ENCODE measurements at regions not wholly inside any gene's neighbourhood (a gene's known extent, or its start where the extent isn't known, plus 50 kb on each side); places are given as distances from the start of the nearest gene placed in this dataset.
"Not testable (repeated sequence)": the region's sequence is repeated elsewhere in the genome, so short reads cannot be mapped to it uniquely, and the experiment has no call there.

GRCh38 chr1:70827030-70827429 lies 220.6 kb downstream of the PTGER3 start:
- DNase-seq, result no peak

- no peak for DNase-seq
Measured at GRCh38 chr1:70828177-70828576, 219.4 kb downstream of the PTGER3 start.

GRCh38 chr1:70834365-70834764 lies 213.3 kb downstream of the PTGER3 start:
- not testable (repeated sequence) for DNase-seq

- no peak for DNase-seq
Measured at GRCh38 chr1:70836456-70836855, 211.2 kb downstream of the PTGER3 start.

- no peak for DNase-seq
Measured at GRCh38 chr1:70840260-70840953, 207.2 kb downstream of the PTGER3 start.

GRCh38 chr1:70842562-70842961 lies 205.1 kb downstream of the PTGER3 start:
- DNase-seq, result no peak

- DNase-seq, result no peak
Measured at GRCh38 chr1:70843452-70843851, 204.2 kb downstream of the PTGER3 start.

DNA sequence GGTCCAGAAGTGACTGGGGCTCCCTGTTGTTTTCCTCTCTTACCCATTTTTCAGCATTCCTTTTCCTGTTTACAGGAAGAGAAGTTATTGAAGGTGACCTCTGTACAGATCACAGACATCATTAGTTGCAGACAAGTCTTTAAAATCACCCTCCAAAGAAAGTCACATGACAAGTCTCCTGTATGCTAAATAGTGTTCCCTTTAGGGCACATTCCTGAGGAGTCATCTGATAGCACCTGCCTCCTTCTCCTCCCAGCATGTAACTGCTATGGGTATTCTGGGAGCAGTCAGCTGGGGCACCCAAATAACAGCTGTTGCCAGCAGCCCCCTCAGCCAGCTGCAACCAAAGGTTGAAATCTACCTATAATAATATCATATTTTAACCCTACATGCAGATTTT lies 200.6 kb downstream of the PTGER3 start:
- no peak for DNase-seq

GRCh38 chr1:70855203-70855602 lies 192.4 kb downstream of the PTGER3 start:
- DNase-seq, result no peak

GRCh38 chr1:70856201-70856600 lies 191.4 kb downstream of the PTGER3 start:
- no peak for DNase-seq

DNA sequence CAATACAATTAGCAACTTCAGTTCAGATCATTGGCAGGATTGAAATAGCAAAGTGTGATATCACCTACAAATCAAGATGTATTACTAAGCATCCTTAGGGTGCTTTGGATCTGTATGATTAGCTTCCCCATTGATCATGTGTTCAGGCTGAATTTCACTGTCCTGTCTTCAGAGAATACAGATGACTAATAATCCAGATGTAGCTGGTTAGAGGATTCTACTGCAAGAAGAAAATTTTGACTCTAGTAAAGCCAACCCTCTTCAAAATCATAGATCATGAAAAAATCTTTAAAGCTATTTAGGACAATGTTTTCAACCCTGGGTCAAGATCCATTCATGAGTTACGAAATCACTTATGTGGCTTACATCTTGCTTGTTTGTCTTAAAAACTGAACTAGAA lies 184.4 kb downstream of the PTGER3 start:
- no peak for DNase-seq

GRCh38 chr1:70864302-70864701 lies 183.3 kb downstream of the PTGER3 start:
- no peak for DNase-seq

- DNase-seq, result no peak
Measured at GRCh38 chr1:70866542-70867264, 180.9 kb downstream of the PTGER3 start.

GRCh38 chr1:70871790-70872189 lies 175.8 kb downstream of the PTGER3 start:
- DNase-seq, result no peak

GRCh38 chr1:70874063-70874462 lies 173.6 kb downstream of the PTGER3 start:
- DNase-seq, result no peak

DNA sequence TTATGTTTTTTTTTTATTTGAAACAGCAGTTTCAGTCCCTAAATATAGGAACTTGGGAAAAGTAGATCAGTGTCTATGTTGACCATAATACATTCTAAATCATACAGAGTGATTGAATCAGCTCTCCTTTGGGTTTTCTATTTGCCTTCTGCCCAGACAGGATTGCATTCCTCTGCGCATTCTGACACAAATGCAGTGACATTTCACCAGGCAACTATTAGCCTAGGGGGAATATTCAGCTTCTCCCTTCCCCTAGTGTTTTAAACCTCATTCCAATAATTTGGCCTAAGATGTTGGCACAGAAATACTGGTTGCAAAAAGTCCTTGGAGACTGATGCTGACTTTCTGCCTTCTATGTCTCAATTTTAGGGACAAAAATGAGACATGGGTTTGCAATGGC lies 172.8 kb downstream of the PTGER3 start:
- no peak for DNase-seq

GRCh38 chr1:70877343-70877742 lies 170.3 kb downstream of the PTGER3 start:
- DNase-seq, result no peak

- no peak for DNase-seq
Measured at GRCh38 chr1:70887936-70888335, 159.7 kb downstream of the PTGER3 start.

DNA sequence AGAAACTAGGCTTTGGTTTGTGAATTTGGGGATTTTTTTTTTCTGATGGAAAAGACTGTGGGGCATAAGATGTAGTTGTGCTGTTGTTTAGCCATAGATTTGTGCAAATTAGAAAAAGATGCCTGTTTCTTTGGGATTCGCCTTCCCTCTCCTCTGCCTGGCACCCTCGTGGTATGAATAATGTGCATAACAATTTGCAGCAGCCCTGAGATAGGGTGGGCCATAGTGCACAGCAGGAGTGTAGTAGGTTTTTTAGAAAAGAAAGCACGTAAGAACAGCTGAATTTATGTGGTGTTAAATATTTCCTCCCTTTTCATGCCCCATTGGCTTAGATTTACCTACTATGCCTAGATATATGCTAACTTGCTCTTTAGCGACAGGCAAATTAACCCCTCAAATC lies 158.9 kb downstream of the PTGER3 start:
- DNase-seq, result no peak

GRCh38 chr1:70890408-70890807 lies 157.2 kb downstream of the PTGER3 start:
- DNase-seq, result no peak

DNA sequence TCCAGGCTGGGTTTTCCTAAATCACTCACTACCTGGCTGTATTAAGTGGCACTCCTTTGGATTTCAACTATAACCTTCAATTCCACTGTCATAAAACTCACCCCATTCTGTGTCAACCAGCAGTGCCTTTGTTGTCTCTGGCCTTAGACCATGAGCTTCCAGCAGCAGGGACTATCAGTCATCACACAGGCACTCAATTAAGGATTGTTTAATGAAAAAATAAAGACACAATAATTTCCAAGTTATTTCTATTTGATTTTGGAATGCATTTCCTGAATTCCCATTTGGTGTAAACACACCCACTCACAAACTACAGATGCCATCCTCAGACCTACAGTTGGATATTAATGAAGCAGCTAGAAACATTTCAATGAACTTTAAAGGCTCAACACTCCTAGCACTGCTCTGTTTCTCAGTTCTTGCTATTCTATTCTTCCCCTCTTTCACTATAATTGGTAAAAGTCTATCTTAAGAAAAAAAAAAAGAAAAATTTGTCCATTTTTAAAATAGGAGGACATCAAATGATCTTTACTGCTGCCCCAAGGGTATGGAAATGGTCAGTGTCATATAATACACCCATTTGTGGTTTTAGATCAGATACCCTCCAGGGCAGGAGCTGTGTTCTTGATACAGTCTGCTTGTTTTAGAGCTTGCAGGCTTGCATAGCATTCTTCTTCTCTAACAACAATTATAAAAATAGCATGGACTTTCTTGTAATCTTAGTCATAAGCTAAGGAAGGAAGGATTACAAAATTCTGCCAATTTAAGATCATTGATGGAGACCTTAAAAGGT lies 156.4 kb downstream of the PTGER3 start:
- no peak for DNase-seq

GRCh38 chr1:70892140-70892539 lies 155.5 kb downstream of the PTGER3 start:
- no peak for DNase-seq

- DNase-seq, result no peak
Measured at GRCh38 chr1:70892930-70893329, 154.7 kb downstream of the PTGER3 start.

- no peak for DNase-seq
Measured at GRCh38 chr1:70893381-70893780, 154.2 kb downstream of the PTGER3 start.
